ENCODE measurements at regions not wholly inside any gene's neighbourhood (a gene's known extent, or its start where the extent isn't known, plus 50 kb on each side); places are given as distances from the start of the nearest gene placed in this dataset.
A peak's percentile ranks its signal among the peaks of the same experiment; 100 is the strongest.

DNA sequence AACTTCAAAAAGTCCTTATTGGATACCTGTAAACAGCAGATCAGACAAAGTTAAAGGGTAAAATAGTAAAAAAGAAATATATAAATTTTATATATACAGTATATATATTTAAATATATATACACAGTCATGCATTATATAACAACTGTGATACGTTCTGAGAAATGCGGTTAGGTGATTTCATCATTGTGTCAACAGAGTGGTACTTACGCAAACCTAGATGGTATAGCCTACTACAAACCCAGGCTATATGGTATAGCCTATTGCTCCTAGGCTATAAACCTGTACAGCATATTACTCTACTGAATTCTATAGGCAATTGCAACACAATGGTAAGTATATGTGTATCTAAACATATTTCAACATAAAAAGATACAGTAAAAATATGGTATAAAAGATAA lies 222.7 kb downstream of the NUF2 start:
- Histone ChIP-seq H3K4me3 (ENCODE audit: low read depth, low read length) (no peak overlapping the region), H3K9me3 (ENCODE audit: control insufficient read depth, insufficient read depth, low read length) (no peaks in the 10 kb centered on the region; the same call in 1 of the 2 replicates), H3K27ac (ENCODE audit: low read depth, low read length) (no peak overlapping the region), H3K27me3 (ENCODE audit: control insufficient read depth, insufficient read depth, low read length) (no peaks in the 10 kb centered on the region)
- no peak for DNase-seq (ENCODE audit: low read depth, low spot score)
- TF ChIP-seq, protein P1, sequence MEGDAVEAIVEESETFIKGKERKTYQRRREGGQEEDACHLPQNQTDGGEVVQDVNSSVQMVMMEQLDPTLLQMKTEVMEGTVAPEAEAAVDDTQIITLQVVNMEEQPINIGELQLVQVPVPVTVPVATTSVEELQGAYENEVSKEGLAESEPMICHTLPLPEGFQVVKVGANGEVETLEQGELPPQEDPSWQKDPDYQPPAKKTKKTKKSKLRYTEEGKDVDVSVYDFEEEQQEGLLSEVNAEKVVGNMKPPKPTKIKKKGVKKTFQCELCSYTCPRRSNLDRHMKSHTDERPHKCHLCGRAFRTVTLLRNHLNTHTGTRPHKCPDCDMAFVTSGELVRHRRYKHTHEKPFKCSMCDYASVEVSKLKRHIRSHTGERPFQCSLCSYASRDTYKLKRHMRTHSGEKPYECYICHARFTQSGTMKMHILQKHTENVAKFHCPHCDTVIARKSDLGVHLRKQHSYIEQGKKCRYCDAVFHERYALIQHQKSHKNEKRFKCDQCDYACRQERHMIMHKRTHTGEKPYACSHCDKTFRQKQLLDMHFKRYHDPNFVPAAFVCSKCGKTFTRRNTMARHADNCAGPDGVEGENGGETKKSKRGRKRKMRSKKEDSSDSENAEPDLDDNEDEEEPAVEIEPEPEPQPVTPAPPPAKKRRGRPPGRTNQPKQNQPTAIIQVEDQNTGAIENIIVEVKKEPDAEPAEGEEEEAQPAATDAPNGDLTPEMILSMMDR (IDR thresholded peaks at IDR 0.05; ENCODE audit: low read depth, low read length): no peak
- CTCF ChIA-PET: interaction anchor here (1.4 kb wide), 1 partner anchor 15 kb away, joined by 6 read pairs; no protein-coding TSS in a partner anchor
- POLR2A ChIA-PET: no interaction called here

DNA sequence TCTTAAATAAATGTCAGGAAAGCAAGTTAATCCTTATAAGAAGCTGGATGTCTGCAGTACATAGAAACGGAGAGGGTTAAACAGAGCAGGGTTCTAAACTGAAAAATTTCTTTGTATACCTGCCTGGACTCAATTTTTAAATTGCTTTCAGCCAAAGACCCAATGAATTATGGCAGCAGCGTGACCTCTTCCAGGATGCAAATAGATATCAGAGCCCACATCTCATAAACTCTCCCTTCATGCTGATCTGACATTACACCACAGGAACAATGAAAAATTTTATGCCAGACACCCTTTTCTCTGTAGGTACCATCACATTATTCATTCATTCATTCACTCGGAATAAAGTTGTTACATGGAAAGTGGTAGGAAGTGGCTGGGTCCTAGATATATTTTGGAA lies 236.4 kb downstream of the NUF2 start:
- H3K4me3 ChIP-seq (ENCODE audit: low read depth, low read length): no peak overlapping the region
- H3K27ac ChIP-seq (ENCODE audit: low read depth, low read length): no peak overlapping the region
- CTCF ChIA-PET: no interaction called here
- POLR2A ChIA-PET: no interaction called here
- H3K27me3 ChIP-seq (ENCODE audit: control insufficient read depth, insufficient read depth, low read length): no peaks in the 10 kb centered on the region
- no peaks in the 10 kb centered on the region for H3K9me3 ChIP-seq (ENCODE audit: control insufficient read depth, insufficient read depth, low read length)
- TF ChIP-seq, protein P1 (IDR thresholded peaks at IDR 0.05; ENCODE audit: low read depth, low read length): no peak
- no peak for DNase-seq (ENCODE audit: low read depth, low spot score)

DNA sequence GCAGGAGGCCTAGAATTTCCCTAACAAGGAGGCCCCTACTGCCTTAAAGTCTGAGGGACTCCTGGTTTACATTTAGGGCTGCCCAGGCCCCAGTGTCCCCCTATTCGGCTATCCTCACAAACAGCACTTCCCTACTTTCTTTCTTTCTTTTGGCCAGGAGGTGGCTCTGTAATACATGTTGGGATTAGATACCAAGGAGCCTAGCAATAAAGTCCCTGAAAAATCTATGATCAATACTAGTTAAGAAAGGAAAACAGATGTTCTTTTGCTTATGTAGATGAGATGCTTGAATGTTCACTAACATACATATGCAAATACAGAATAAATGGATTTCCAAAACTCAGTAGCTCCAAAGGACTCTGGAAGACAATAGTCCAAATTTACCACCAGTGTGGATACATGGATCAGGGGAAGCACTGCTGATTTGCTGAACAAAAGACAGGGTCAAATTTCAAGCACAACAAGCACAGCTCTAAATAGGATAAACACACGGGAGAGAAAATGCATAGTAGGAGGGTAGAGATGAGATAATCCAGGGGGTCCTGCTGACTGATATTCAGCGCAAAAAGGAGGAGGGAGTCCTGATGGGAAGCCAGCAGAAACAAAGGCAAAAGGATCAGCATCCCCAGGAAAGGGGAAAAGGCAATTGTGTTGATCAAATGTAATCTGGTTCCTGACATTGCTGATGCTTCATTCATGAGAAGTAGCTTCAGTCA lies 240.0 kb downstream of the NUF2 start:
- CTCF ChIA-PET: no interaction called here
- POLR2A ChIA-PET: no interaction called here

DNA sequence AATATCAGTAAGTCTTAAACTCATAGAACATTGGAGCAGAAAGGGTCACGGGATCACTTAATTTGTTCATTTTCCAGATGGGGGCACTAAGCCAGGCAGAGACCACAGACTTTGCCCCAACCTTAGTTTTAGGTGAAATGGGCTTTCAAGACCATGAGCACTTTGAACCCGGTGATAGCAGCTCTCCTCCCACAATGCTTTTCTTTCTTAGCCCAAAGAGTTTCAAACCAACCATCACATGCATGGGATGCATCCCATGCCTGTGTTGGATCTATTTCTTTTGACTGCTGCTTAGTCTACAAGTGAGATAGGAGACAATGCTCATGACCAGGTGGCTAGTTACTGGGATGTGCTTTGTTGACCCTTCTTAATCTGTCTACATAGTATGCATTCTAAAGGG lies 240.6 kb downstream of the NUF2 start:
- DNase-seq (ENCODE audit: low read depth, low spot score): no peak
- H3K9me3 ChIP-seq (ENCODE audit: control insufficient read depth, insufficient read depth, low read length): no peaks in the 10 kb centered on the region
- H3K27ac ChIP-seq (ENCODE audit: low read depth, low read length): no peak overlapping the region
- ChIA-PET POLR2A (no interaction called here), CTCF (no interaction called here)
- H3K27me3 ChIP-seq (ENCODE audit: control insufficient read depth, insufficient read depth, low read length): no peaks in the 10 kb centered on the region
- no peak overlapping the region for H3K4me3 ChIP-seq (ENCODE audit: low read depth, low read length)
- TF ChIP-seq, protein P1 (IDR thresholded peaks at IDR 0.05; ENCODE audit: low read depth, low read length): no peak

More for the DNA sequence above, 240.0 kb downstream of the NUF2 start:
- TF ChIP-seq, protein P1 (IDR thresholded peaks at IDR 0.05; ENCODE audit: low read depth, low read length): peak; percentile 28; the same call in 1 of the 2 replicates
- Histone ChIP-seq H3K27ac (ENCODE audit: low read depth, low read length) (no peak overlapping the region), H3K9me3 (ENCODE audit: control insufficient read depth, insufficient read depth, low read length) (no peaks in the 10 kb centered on the region), H3K27me3 (ENCODE audit: control insufficient read depth, insufficient read depth, low read length) (no peaks in the 10 kb centered on the region), H3K4me3 (ENCODE audit: low read depth, low read length) (no peak overlapping the region)
- no peak for DNase-seq (ENCODE audit: low read depth, low spot score)

DNA sequence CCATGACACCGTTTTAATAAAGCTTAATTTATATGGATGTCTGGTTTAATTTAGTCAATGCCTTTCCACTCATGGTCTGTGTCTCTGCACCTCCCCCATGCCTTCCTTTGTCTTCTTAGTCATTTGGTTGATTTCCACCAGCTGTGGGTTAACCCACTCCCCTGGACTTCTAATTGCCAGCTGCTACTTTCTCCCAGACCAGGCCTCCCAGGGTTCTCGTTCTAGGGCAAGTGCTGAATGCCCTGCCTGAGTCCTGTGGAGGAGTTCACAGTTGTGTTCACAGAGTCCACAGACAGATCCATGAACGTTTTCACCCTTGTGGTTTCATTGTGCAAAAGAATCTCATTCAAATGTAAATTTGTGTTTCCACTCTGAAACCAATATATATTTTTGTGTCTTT lies 243.4 kb downstream of the NUF2 start:
- no peaks in the 10 kb centered on the region for H3K27me3 ChIP-seq (ENCODE audit: control insufficient read depth, insufficient read depth, low read length)
- ChIA-PET CTCF (interaction anchor here (1.8 kb wide), 1 partner anchor 1508 kb away, joined by 6 read pairs; no protein-coding TSS in a partner anchor), POLR2A (no interaction called here)
- no peak for DNase-seq (ENCODE audit: low read depth, low spot score)
- H3K9me3 ChIP-seq (ENCODE audit: control insufficient read depth, insufficient read depth, low read length): no peaks in the 10 kb centered on the region
- H3K27ac ChIP-seq (ENCODE audit: low read depth, low read length): no peak overlapping the region
- TF ChIP-seq, protein P1 (IDR thresholded peaks at IDR 0.05; ENCODE audit: low read depth, low read length): no peak
- H3K4me3 ChIP-seq (ENCODE audit: low read depth, low read length): no peak overlapping the region
